HepG2 (cell line): ENCODE measurements at regions not wholly inside any gene's neighbourhood (a gene's known extent, or its start where the extent isn't known, plus 50 kb on each side); places are given as distances from the start of the nearest gene placed in this dataset.
A peak's percentile ranks its signal among the peaks of the same experiment; 100 is the strongest.

Experiments
- ATAC-seq: fragments of 200-7000 bp; cut with Tn5 transposase; 3 replicates; pipeline ENCODE4 v1.9.1; 2020; ENCODE audit warnings: mild to moderate bottlenecking, moderate library complexity
- BruUV-seq: library from RNA; stranded (reverse); fragments of 400-500 nt; replicated peaks from 2 replicates; lab custom pipeline; 2021; lab: Mats Ljungman, UMichigan
- CTCF ChIA-PET: fragments of 300-600 bp; formaldehyde crosslinking; extraction: SDS; loops from one replicate; lab custom pipeline; 2021; ENCODE audit warnings: low total read pairs, inconsistent platforms, low intra/inter-chr PET ratio; lab: Yijun Ruan, JAX
- POLR2A ChIA-PET: fragments of 350-600 bp; sonication (Branson Sonifier 250); formaldehyde crosslinking; loops from one replicate; lab custom pipeline; 2020; ENCODE audit warnings: antibody characterized with exemption, inconsistent platforms; lab: Yijun Ruan, JAX
- DNase-seq: peaks from one replicate; pipeline ENCODE4 v3.0.0-alpha.2; 2015; ENCODE audit warnings: low spot score
- FAIRE-seq: peaks from 3 replicates; lab custom pipeline; 2011; peaks lifted over from hg19 to GRCh38; lab: Jason Lieb, UNC
- H2AFZ ChIP-seq: one replicate; pipeline ENCODE4 v1.6.1; 2011; ENCODE audit warnings: low read length, inconsistent platforms
- H3K27ac ChIP-seq: fragments of 300-600 bp; 3 replicates; pipeline ENCODE4 v1.8.0; 2011; ENCODE audit warnings: mixed run types, mild to moderate bottlenecking, mixed read lengths, low read length, inconsistent platforms; ENCODE audit not compliant: insufficient read depth; ENCODE audit errors: extremely low read length
- H3K27me3 ChIP-seq, 2 experiments: fragments of 200-600 bp in 1 of 2; 2 replicates in 1 of 2; 3 replicates in 1 of 2; pipeline versions ENCODE4 v1.6.0 to v1.8.0; 2011; ENCODE audit warnings: low read length in 2 of 2, mild to moderate bottlenecking in 2 of 2, moderate library complexity in 2 of 2, inconsistent platforms in 1 of 2; ENCODE audit not compliant: insufficient read depth in 2 of 2, control insufficient read depth in 1 of 2
- H3K36me3 ChIP-seq, 2 experiments: fragments of 200-600 bp in 1 of 2; replicated peaks in 1 of 2; 2 replicates in 1 of 2; 3 replicates in 1 of 2; pipeline versions ENCODE4 v1.5.1 to v1.8.0; 2011; ENCODE audit warnings: low read length in 2 of 2, inconsistent platforms in 1 of 2; ENCODE audit not compliant: insufficient read depth in 2 of 2, control insufficient read depth in 1 of 2
- H3K4me1 ChIP-seq: 2 replicates; pipeline ENCODE4 v1.5.1; 2012; ENCODE audit warnings: low read length, inconsistent platforms; ENCODE audit not compliant: insufficient read depth
- H3K4me2 ChIP-seq: 2 replicates; pipeline ENCODE4 v1.6.0; 2011; ENCODE audit warnings: low read depth, low read length, inconsistent platforms
- H3K4me3 ChIP-seq, 3 experiments: fragments of 200-600 bp in 1 of 3; sonication (generic), shearing (Covaris generic) in 1 of 3; replicated peaks in 1 of 3; 2 replicates each; pipeline ENCODE4 v1.5.1; 2011 to 2016; ENCODE audit warnings: low read length in 3 of 3, inconsistent platforms in 2 of 3, low read depth in 2 of 3, mild to moderate bottlenecking in 2 of 3, control low read depth in 1 of 3, mixed read lengths in 1 of 3; ENCODE audit not compliant: insufficient read depth in 1 of 3
- H3K79me2 ChIP-seq: one replicate; pipeline ENCODE4 v1.6.1; 2011; ENCODE audit warnings: low read length, inconsistent platforms; ENCODE audit not compliant: insufficient read depth
- H3K9ac ChIP-seq: 2 replicates; pipeline ENCODE4 v1.6.0; 2011; ENCODE audit warnings: mild to moderate bottlenecking, low read depth, low read length, inconsistent platforms; ENCODE audit not compliant: insufficient read depth
- H3K9me3 ChIP-seq: 2 replicates; pipeline ENCODE4 v1.5.1; 2012; ENCODE audit warnings: mild to moderate bottlenecking, low read length
- H4K20me1 ChIP-seq: 2 replicates; pipeline ENCODE4 v1.6.0; 2011; ENCODE audit warnings: inconsistent platforms, mild to moderate bottlenecking, low read length, moderate library complexity; ENCODE audit not compliant: insufficient read depth
- CBX1 ChIP-seq: IDR thresholded peaks from one replicate; pipeline ENCODE4 v1.6.1; 2016; ENCODE audit warnings: antibody characterized with exemption, low read depth
- CBX2 ChIP-seq, 2 experiments: fragments of 200-600 bp in 1 of 2; sonication (generic); formaldehyde crosslinking in 1 of 2; IDR thresholded peaks; 2 replicates each; pipeline versions ENCODE4 v1.7.0 to v1.8.1; 2018 to 2022; ENCODE audit warnings: low read depth in 2 of 2, low read length in 1 of 2, mild to moderate bottlenecking in 1 of 2, missing genetic modification reagents in 1 of 2
- CCDC6 ChIP-seq: sonication (generic); formaldehyde crosslinking; IDR thresholded peaks from 2 replicates; pipeline ENCODE4 v1.8.1; 2022; ENCODE audit warnings: mild to moderate bottlenecking, missing genetic modification reagents, moderate library complexity
- CEBPB ChIP-seq: IDR thresholded peaks from 2 replicates; pipeline ENCODE4 v1.6.1; 2011; ENCODE audit warnings: low read depth, low read length, improper control_type of control experiment, borderline replicate concordance
- HMG20B ChIP-seq: conservative IDR thresholded peaks from 2 replicates; pipeline ENCODE4 v1.6.1; 2016; ENCODE audit warnings: missing genetic modification reagents, missing compliant biosample characterization
- MAFF ChIP-seq: IDR thresholded peaks from 2 replicates; pipeline ENCODE4 v1.6.1; 2011; ENCODE audit warnings: low read depth, low read length, improper control_type of control experiment
- MAFK ChIP-seq, 2 experiments: IDR thresholded peaks in 1 of 2; conservative IDR thresholded peaks in 1 of 2; 2 replicates each; pipeline ENCODE4 v1.6.1; 2011; ENCODE audit warnings: improper control_type of control experiment in 2 of 2, low read length in 2 of 2
- MTA3 ChIP-seq: sonication (generic); formaldehyde crosslinking; IDR thresholded peaks from 2 replicates; pipeline ENCODE4 v1.4.0; 2020; ENCODE audit warnings: missing genetic modification reagents
- STAG1 ChIP-seq: sonication (generic); formaldehyde crosslinking; IDR thresholded peaks from 2 replicates; pipeline ENCODE4 v1.4.0; 2020; ENCODE audit warnings: missing genetic modification reagents
- ZNF557 ChIP-seq: sonication (generic); formaldehyde crosslinking; IDR thresholded peaks from 2 replicates; pipeline ENCODE4 v1.4.0; 2020; ENCODE audit warnings: missing genetic modification reagents
- ZNF720 ChIP-seq: sonication (generic); formaldehyde crosslinking; IDR thresholded peaks from 2 replicates; pipeline ENCODE4 v1.4.0; 2020; ENCODE audit warnings: missing genetic modification reagents
- WGBS: methylation state at CpG from one replicate; pipeline ENCODE4 v1.1.6; 2017; ENCODE audit warnings: low lambda C conversion rate; 5-methylcytosine and 5-hydroxymethylcytosine counted together
- in situ Hi-C: cut with HindIII; loops from 2 replicates; pipeline ENCODE4 v1.10.0; 2017; ENCODE audit warnings: low pct_unique_long_range_greater_than_20kb; ENCODE audit not compliant: extremely low pct_ligation_motif_present
- intact Hi-C: fragments of 100-400 bp; cut with micrococcal nuclease; formaldehyde crosslinking; loops from one replicate; pipeline ENCODE4 v1.10.0; 2022; ENCODE audit not compliant: unreplicated experiment

DNA sequence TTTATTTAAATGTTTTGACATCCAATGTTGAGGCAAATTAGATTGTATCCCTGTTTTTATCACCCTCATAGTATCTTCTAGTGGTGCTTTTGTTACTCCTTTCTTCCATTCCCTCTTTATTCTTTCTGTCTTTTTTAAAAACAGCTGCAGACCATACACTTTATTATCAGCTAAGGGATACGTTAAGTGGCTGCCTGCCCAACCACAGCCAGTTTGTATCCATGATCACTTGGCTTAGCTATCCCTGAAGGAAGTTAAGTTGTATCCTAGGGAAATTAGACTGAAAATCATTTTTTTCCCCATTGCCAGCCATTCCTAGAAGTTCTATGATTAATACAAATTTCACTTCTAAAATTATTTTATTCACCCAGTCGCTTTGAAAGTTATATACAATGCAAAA, 1032.7 kb downstream of the NR2F1-AS1 start:
- intact Hi-C loops, result no loop called here
- no peaks in the 10 kb centered on the region for H3K27me3 ChIP-seq
- FAIRE-seq (no peak), DNase-seq (no peak), ATAC-seq (no peak)
- no peaks in the 10 kb centered on the region for H3K9me3 ChIP-seq
- H3K27ac ChIP-seq, result no peak overlapping the region
- no peaks in the 10 kb centered on the region for H3K36me3 ChIP-seq
- ChIA-PET CTCF (no interaction called here), POLR2A (no interaction called here)
- no peak overlapping the region for H3K4me2 ChIP-seq
- H3K4me3 ChIP-seq, result no peak overlapping the region
- no peaks in the 10 kb centered on the region for H4K20me1 ChIP-seq
- H2AFZ ChIP-seq, result no peak overlapping the region
- H3K79me2 ChIP-seq, result no peaks in the 10 kb centered on the region
- no peak for TF ChIP-seq CBX2 (IDR thresholded peaks at IDR 0.05; ENCODE audit: low read depth, low read length)
- no peak for TF ChIP-seq CBX2 (CRISPR knock-in tag; IDR thresholded peaks at IDR 0.05; ENCODE audit: low read depth)
- no peak for TF ChIP-seq MTA3 (CRISPR knock-in tag)
- no peak for TF ChIP-seq STAG1 (CRISPR knock-in tag)
- peaks cover 14% of the 10 kb centered on the region for H3K4me1 ChIP-seq
- no TSS peak for BruUV-seq
- WGBS, result 41% methylated on average over 2 of the region's 2 CpGs
- H3K9ac ChIP-seq, result no peak overlapping the region
- in situ Hi-C loops, result no loop called here

DNA sequence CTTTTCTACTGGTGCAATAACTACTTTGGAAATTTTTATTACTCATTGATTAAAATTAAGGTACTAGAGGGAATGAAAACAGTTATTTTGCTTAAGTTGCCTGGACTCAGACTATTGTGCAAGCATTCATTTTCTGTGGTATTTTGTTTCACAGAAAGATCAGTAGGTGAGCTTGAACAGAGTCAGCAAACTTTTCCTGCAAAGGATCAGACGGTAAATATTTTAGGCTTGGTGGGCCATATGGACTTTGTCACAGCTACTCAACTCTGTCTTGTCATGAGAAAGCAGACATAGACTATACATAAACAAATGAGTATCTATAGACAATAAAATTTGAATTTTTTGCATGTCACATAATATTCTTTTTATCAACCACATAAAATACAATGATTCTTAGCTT, 1036.4 kb downstream of the NR2F1-AS1 start:
- Histone ChIP-seq H3K27me3 (no peaks in the 10 kb centered on the region), H3K27ac (no peak overlapping the region), H3K4me2 (no peak overlapping the region), H3K4me3 (no peak overlapping the region), H3K36me3 (no peaks in the 10 kb centered on the region), H4K20me1 (no peaks in the 10 kb centered on the region), H3K9me3 (no peaks in the 10 kb centered on the region), H3K9ac (no peak overlapping the region), H3K79me2 (no peaks in the 10 kb centered on the region), H2AFZ (no peak overlapping the region), H3K4me1 (no peaks in the 10 kb centered on the region)
- no TSS peak for BruUV-seq
- no peak for TF ChIP-seq CCDC6 (CRISPR knock-in tag)
- TF ChIP-seq MAFF, result peak; percentile 53; the same call in 1 of the 2 replicates
- TF ChIP-seq MAFK (conservative IDR thresholded peaks at IDR 0.05 in 1 of 2, IDR thresholded peaks at IDR 0.05 in 1 of 2; ENCODE audit: low read length in 2 of 2), result peak; percentile 5 to 50; a peak in 2 of 4 replicates
- peak; percentile 54; the same call in 1 of the 2 replicates for TF ChIP-seq CEBPB
- no peak for TF ChIP-seq HMG20B (CRISPR knock-in tag)
- no peak for TF ChIP-seq ZNF720 (CRISPR knock-in tag)
- TF ChIP-seq ZNF557 (CRISPR knock-in tag), result no peak
- no peak for TF ChIP-seq CBX1
- ATAC-seq (no peak), FAIRE-seq (no peak), DNase-seq (no peak)
- in situ Hi-C loops, result no loop called here
- intact Hi-C loops, result no loop called here
- CTCF ChIA-PET, result no interaction called here
- POLR2A ChIA-PET, result no interaction called here
- WGBS, result 20% methylated on average over 1 of the region's 1 CpG
